Suprapubic skin (tissue), 4 donors: ENCODE measurements at regions not wholly inside any gene's neighbourhood (a gene's known extent, or its start where the extent isn't known, plus 50 kb on each side); places are given as distances from the start of the nearest gene placed in this dataset.
"Not testable (repeated sequence)": the region's sequence is repeated elsewhere in the genome, so short reads cannot be mapped to it uniquely, and the experiment has no call there.

Source experiments
- DNase-seq, 2 donors: peaks; one replicate each; pipeline ENCODE4 v3.0.0-alpha.2; 2019; ENCODE audit warnings: low spot score in 2 of 2
- H3K27ac ChIP-seq: fragments of 200-600 bp; sonication (generic); one replicate; pipeline ENCODE4 v1.5.1; 2019
- H3K27me3 ChIP-seq: fragments of 200-600 bp; sonication (generic); one replicate; pipeline ENCODE4 v1.5.1; 2019
- H3K36me3 ChIP-seq: fragments of 200-600 bp; sonication (generic); one replicate; pipeline ENCODE4 v1.5.1; 2019
- H3K4me1 ChIP-seq: fragments of 200-600 bp; sonication (generic); one replicate; pipeline ENCODE4 v1.5.1; 2019
- H3K4me3 ChIP-seq: fragments of 200-600 bp; sonication (generic); one replicate; pipeline ENCODE4 v1.5.1; 2019; ENCODE audit warnings: mild to moderate bottlenecking
- H3K9me3 ChIP-seq: fragments of 200-600 bp; sonication (generic); one replicate; pipeline ENCODE4 v1.5.1; 2019
- EP300 ChIP-seq: sonication (generic); formaldehyde crosslinking; IDR thresholded peaks from one replicate; pipeline ENCODE4 v1.6.1; 2017; ENCODE audit warnings: antibody characterized with exemption
- POLR2A ChIP-seq, 2 donors: fragments of 450-650 bp; IDR thresholded peaks; one replicate each; pipeline ENCODE4 v1.6.1; 2017; ENCODE audit warnings: antibody characterized with exemption in 2 of 2, mild to moderate bottlenecking in 2 of 2, moderate library complexity in 2 of 2
- POLR2AphosphoS5 ChIP-seq, 3 donors: sonication (generic); formaldehyde crosslinking; IDR thresholded peaks; one replicate each; pipeline ENCODE4 v1.6.1; 2017; ENCODE audit warnings: antibody characterized with exemption in 3 of 3
- WGBS: methylation state at CpG from one replicate; pipeline ENCODE4 v1.1.5; 2018; 5-methylcytosine and 5-hydroxymethylcytosine counted together
- TF ChIP-seq, protein P1 (sequence below), 2 donors: fragments of 200-600 bp in 1 of 2; fragments of 450-650 bp in 1 of 2; sonication (generic) in 1 of 2; IDR thresholded peaks; one replicate each; pipeline ENCODE4 v1.5.1; 2016 to 2019; ENCODE audit warnings: antibody characterized with exemption in 2 of 2, mild to moderate bottlenecking in 1 of 2, moderate library complexity in 1 of 2

DNA sequence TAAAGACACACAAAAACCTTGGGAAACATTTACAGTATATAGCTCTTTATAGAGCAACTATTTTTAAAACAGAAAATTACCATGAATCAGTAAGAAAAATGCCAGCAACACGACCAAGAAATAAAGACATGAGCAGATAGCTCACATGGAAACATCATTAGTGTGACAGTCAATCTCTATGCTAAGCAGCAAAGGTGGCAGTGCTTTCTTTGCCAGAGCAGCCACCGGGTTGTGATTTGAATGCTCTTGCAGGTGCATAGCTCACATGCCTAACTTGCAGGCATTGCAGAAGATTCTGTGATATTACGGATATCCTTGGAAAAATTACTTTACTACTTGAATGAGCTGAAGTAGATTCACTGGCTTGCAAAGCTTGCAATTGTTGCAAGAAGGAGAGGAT lies 652.9 kb upstream of the C16orf82 start:
- WGBS, result 45% methylated on average over 3 of the region's 3 CpGs
- no peak for TF ChIP-seq POLR2AphosphoS5 (IDR thresholded peaks at IDR 0.05)
- no peak for TF ChIP-seq EP300
- Histone ChIP-seq H3K4me1 (no peaks in the 10 kb centered on the region), H3K4me3 (no peak overlapping the region), H3K27me3 (no peaks in the 10 kb centered on the region), H3K27ac (no peak overlapping the region), H3K9me3 (no peaks in the 10 kb centered on the region), H3K36me3 (no peaks in the 10 kb centered on the region)
- no peak for DNase-seq

DNA sequence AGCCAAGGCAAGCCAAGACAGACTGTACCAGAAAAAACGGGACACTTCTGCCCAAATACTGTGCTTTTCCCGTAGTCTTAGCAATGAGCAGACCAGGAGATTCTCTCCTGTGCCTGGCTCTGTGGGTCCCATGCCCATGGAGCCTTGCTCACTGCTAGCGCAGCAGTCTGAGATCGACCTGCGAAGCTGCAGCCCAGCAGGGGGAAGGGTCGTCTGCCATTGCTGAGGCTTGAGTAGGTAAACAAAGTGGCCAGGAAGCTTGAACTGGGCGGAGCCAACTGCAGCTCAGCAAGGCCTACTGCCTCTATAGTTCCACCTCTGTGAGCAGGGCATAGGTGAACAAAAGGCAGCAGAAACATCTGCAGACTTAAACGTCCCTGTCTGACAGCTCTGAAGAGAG lies 647.3 kb upstream of the C16orf82 start:
- DNase-seq, H3K4me1 ChIP-seq, H3K9me3 ChIP-seq, H3K36me3 ChIP-seq, H3K27me3 ChIP-seq, H3K4me3 ChIP-seq, H3K27ac ChIP-seq: not testable (repeated sequence)
- WGBS, result 64% methylated on average over 4 of the region's 8 CpGs

DNA sequence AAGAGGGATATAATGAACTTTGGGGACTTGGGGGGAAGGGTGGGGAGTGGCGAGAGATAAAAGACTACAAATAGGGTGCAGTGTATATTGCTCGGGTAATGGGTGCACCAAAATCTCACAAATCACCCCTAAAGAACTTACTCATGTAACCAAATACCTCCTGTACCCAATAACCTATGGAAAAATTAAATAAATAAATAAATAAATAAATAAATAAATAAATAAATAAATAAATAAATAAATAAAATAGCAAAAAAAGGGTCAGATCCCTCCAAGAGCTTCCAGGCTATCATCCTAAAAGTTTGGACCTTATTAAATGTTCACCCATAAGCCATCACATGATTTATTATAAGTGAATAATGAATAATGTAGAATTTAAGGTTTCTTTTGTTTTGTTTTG lies 636.1 kb upstream of the C16orf82 start:
- TF ChIP-seq POLR2AphosphoS5 (IDR thresholded peaks at IDR 0.05) (no peak), EP300 (no peak), POLR2A (IDR thresholded peaks at IDR 0.05) (no peak)
- TF ChIP-seq, protein P1, sequence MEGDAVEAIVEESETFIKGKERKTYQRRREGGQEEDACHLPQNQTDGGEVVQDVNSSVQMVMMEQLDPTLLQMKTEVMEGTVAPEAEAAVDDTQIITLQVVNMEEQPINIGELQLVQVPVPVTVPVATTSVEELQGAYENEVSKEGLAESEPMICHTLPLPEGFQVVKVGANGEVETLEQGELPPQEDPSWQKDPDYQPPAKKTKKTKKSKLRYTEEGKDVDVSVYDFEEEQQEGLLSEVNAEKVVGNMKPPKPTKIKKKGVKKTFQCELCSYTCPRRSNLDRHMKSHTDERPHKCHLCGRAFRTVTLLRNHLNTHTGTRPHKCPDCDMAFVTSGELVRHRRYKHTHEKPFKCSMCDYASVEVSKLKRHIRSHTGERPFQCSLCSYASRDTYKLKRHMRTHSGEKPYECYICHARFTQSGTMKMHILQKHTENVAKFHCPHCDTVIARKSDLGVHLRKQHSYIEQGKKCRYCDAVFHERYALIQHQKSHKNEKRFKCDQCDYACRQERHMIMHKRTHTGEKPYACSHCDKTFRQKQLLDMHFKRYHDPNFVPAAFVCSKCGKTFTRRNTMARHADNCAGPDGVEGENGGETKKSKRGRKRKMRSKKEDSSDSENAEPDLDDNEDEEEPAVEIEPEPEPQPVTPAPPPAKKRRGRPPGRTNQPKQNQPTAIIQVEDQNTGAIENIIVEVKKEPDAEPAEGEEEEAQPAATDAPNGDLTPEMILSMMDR (IDR thresholded peaks at IDR 0.05), result no peak
- H3K4me1 ChIP-seq, result no peaks in the 10 kb centered on the region
- no peak for DNase-seq
- H3K4me3 ChIP-seq, result no peak overlapping the region
- no peaks in the 10 kb centered on the region for H3K36me3 ChIP-seq
- 85% methylated on average over 2 of the region's 2 CpGs for WGBS
- no peak overlapping the region for H3K27ac ChIP-seq
- H3K27me3 ChIP-seq, result no peaks in the 10 kb centered on the region
- no peaks in the 10 kb centered on the region for H3K9me3 ChIP-seq

DNA sequence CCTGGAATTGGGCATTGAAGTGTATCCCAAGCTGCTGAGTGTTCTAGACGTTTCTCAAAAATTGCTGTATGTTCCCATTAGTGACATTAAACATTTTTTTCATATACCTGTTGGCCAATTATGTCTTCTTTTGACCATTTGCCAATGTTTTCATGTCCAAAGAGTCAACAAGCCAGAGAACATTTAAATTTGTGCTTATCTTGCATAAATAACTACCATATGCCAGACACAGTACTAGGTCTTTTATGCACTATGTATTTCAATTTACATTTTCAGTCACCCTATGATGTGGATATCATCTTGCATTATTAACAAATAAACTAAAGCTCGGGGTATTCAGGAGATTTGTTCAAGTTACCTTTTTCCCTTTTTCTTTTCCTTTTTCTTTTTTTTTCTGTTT lies 632.9 kb upstream of the C16orf82 start:
- WGBS, result 80% methylated on average over 2 of the region's 2 CpGs
- H3K36me3 ChIP-seq, result no peaks in the 10 kb centered on the region
- H3K27ac ChIP-seq, result no peak overlapping the region
- DNase-seq, result no peak
- H3K4me3 ChIP-seq, result no peak overlapping the region
- H3K9me3 ChIP-seq, result peaks cover 8% of the 10 kb centered on the region
- no peaks in the 10 kb centered on the region for H3K27me3 ChIP-seq
- TF ChIP-seq POLR2A (IDR thresholded peaks at IDR 0.05), result no peak
- TF ChIP-seq, protein P1 (IDR thresholded peaks at IDR 0.05), result no peak
- no peak for TF ChIP-seq POLR2AphosphoS5 (IDR thresholded peaks at IDR 0.05)
- TF ChIP-seq EP300, result no peak
- no peaks in the 10 kb centered on the region for H3K4me1 ChIP-seq

DNA sequence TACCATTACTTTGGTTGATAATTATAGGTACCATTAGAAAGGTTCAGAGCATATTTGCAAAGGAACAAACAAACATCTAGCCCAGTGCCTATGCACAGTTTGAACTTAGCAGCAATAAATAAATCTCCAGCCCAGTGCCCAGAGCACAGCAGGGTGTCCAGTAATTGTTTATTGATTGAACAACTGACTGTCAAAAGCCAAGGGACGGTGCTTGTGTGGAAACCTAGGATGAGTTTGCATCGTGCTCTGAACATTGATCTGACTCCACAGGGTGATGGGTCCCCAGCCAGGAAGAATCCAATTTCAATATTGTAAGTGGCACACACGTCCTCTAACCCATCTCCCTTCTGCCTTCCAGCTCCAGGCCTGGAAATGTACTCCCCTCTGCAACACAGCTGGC lies 625.5 kb upstream of the C16orf82 start:
- Histone ChIP-seq H3K4me3 (no peak overlapping the region), H3K27me3 (no peaks in the 10 kb centered on the region), H3K27ac (no peak overlapping the region), H3K36me3 (no peaks in the 10 kb centered on the region), H3K9me3 (peaks cover 8% of the 10 kb centered on the region), H3K4me1 (no peaks in the 10 kb centered on the region)
- 54% methylated on average over 3 of the region's 3 CpGs for WGBS
- TF ChIP-seq EP300, result no peak
- no peak for TF ChIP-seq POLR2A (IDR thresholded peaks at IDR 0.05)
- TF ChIP-seq, protein P1 (IDR thresholded peaks at IDR 0.05), result no peak
- no peak for TF ChIP-seq POLR2AphosphoS5 (IDR thresholded peaks at IDR 0.05)
- no peak for DNase-seq

DNA sequence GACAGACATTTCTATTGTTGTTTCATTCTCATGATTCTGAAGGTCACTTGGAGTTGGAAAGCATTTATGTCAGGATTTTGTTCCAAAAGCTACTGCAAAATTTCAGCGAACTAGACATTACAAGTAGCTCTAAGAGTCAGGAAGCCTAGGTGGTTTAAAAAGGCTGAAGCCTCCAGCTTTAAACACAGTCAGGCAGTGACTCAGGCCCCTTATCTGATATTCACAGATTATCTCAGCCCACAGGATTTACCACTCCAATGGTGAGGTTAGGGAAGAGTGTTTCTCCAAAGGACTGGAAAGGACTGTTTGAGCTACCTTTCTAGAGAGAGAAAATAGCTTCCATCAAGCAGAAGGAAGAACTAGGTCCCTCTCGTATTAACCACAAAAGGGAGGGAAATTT lies 624.4 kb upstream of the C16orf82 start:
- peaks cover 8% of the 10 kb centered on the region for H3K9me3 ChIP-seq
- H3K27me3 ChIP-seq, result no peaks in the 10 kb centered on the region
- whole genome bisulfite sequencing, result 74% methylated on average over 2 of the region's 2 CpGs
- H3K4me1 ChIP-seq, result no peaks in the 10 kb centered on the region
- DNase-seq, result no peak
- no peak overlapping the region for H3K4me3 ChIP-seq
- TF ChIP-seq EP300 (no peak), POLR2AphosphoS5 (IDR thresholded peaks at IDR 0.05) (no peak), POLR2A (IDR thresholded peaks at IDR 0.05) (no peak)
- TF ChIP-seq, protein P1 (IDR thresholded peaks at IDR 0.05), result no peak
- H3K36me3 ChIP-seq, result no peaks in the 10 kb centered on the region
- H3K27ac ChIP-seq, result no peak overlapping the region
